DMS114 treated with DMSO at 0.1 percent for 48 hours (cell line): ENCODE measurements at regions not wholly inside any gene's neighbourhood (a gene's known extent, or its start where the extent isn't known, plus 50 kb on each side); places are given as distances from the start of the nearest gene placed in this dataset.

ENCODE experiments used
- DNase-seq: peaks from one replicate; lab custom pipeline; 2025; ENCODE audit not compliant: unreplicated experiment; lab: John Stamatoyannopoulos, UW

GRCh38 chr21:27265492-27265891, 298.6 kb upstream of the ADAMTS5 start:
- DNase-seq: no peak

- no peak for DNase-seq
Measured at GRCh38 chr21:27261676-27262075, 294.8 kb upstream of the ADAMTS5 start.

- no peak for DNase-seq
Measured at GRCh38 chr21:27260728-27261127, 293.8 kb upstream of the ADAMTS5 start.

- no peak for DNase-seq
Measured at GRCh38 chr21:27258742-27259448, 292.0 kb upstream of the ADAMTS5 start.

- DNase-seq: no peak
Measured at GRCh38 chr21:27257908-27258556, 291.1 kb upstream of the ADAMTS5 start.

GRCh38 chr21:27257226-27257625, 290.3 kb upstream of the ADAMTS5 start:
- no peak for DNase-seq

- no peak for DNase-seq
Measured at GRCh38 chr21:27251752-27252151, 284.9 kb upstream of the ADAMTS5 start.

- no peak for DNase-seq
Measured at GRCh38 chr21:27250366-27250765, 283.5 kb upstream of the ADAMTS5 start.

- no peak for DNase-seq
Measured at GRCh38 chr21:27248814-27249213, 281.9 kb upstream of the ADAMTS5 start.

- DNase-seq: no peak
Measured at GRCh38 chr21:27246741-27247140, 279.9 kb upstream of the ADAMTS5 start.

- no peak for DNase-seq
Measured at GRCh38 chr21:27244776-27245175, 277.9 kb upstream of the ADAMTS5 start.

GRCh38 chr21:27244352-27244751, 277.5 kb upstream of the ADAMTS5 start:
- no peak for DNase-seq

- no peak for DNase-seq
Measured at GRCh38 chr21:27240839-27241238, 274.0 kb upstream of the ADAMTS5 start.

GRCh38 chr21:27233514-27234115, 266.7 kb upstream of the ADAMTS5 start:
- no peak for DNase-seq

GRCh38 chr21:27225940-27226339, 259.1 kb upstream of the ADAMTS5 start:
- DNase-seq: no peak

GRCh38 chr21:27225151-27225550, 258.3 kb upstream of the ADAMTS5 start:
- DNase-seq: no peak

GRCh38 chr21:27224169-27224568, 257.3 kb upstream of the ADAMTS5 start:
- no peak for DNase-seq

GRCh38 chr21:27221077-27221476, 254.2 kb upstream of the ADAMTS5 start:
- DNase-seq: no peak

- no peak for DNase-seq
Measured at GRCh38 chr21:27220416-27220815, 253.5 kb upstream of the ADAMTS5 start.

GRCh38 chr21:27219068-27219467, 252.2 kb upstream of the ADAMTS5 start:
- DNase-seq: no peak

GRCh38 chr21:27213303-27213702, 246.4 kb upstream of the ADAMTS5 start:
- DNase-seq: no peak

- DNase-seq: no peak
Measured at GRCh38 chr21:27212441-27212840, 245.6 kb upstream of the ADAMTS5 start.
